Gastrocnemius medialis (tissue), 4 donors: ENCODE measurements at regions not wholly inside any gene's neighbourhood (a gene's known extent, or its start where the extent isn't known, plus 50 kb on each side); places are given as distances from the start of the nearest gene placed in this dataset.

Experiments used
- ATAC-seq, 2 donors: fragments of 150-250 bp; one replicate each; pipeline ENCODE4 v1.9.1; 2016
- DNase-seq, 2 donors: peaks; one replicate each; pipeline ENCODE4 v3.0.0-alpha.2; 2019
- H3K27ac ChIP-seq, 4 donors: fragments of 200-600 bp; sonication (generic); 1 replicate in 1 of 4; 2 replicates in 3 of 4; pipeline ENCODE4 v1.5.1; 2016 to 2018; ENCODE audit warnings: mild to moderate bottlenecking in 2 of 4, moderate library complexity in 1 of 4
- H3K27me3 ChIP-seq, 3 donors: fragments of 200-600 bp; sonication (generic) in 2 of 3; 1 replicate in 1 of 3; 2 replicates in 2 of 3; pipeline versions ENCODE4 v1.5.1 to v1.6.0; 2016 to 2019; ENCODE audit warnings: mild to moderate bottlenecking in 1 of 3, moderate library complexity in 1 of 3
- H3K36me3 ChIP-seq, 2 donors: fragments of 200-600 bp; sonication (generic) in 1 of 2; one replicate each; pipeline ENCODE4 v1.5.1; 2017 to 2018
- H3K4me1 ChIP-seq, 2 donors: fragments of 200-600 bp; sonication (generic) in 1 of 2; one replicate each; pipeline ENCODE4 v1.5.1; 2016 to 2017; ENCODE audit warnings: mild to moderate bottlenecking in 2 of 2
- H3K4me3 ChIP-seq, 4 donors: fragments of 200-600 bp; sonication (generic) in 3 of 4; 1 replicate in 1 of 4; 2 replicates in 3 of 4; pipeline ENCODE4 v1.5.1; 2016 to 2019; ENCODE audit warnings: mild to moderate bottlenecking in 2 of 4
- H3K9me3 ChIP-seq, 3 donors: fragments of 200-600 bp; sonication (generic) in 2 of 3; 1 replicate in 1 of 3; 2 replicates in 2 of 3; pipeline ENCODE4 v1.5.1; 2016 to 2019
- CTCF ChIP-seq, 5 experiments: fragments of 450-650 bp in 3 of 5; fragments of 200-600 bp in 2 of 5; sonication (generic) in 2 of 5; IDR thresholded peaks in 4 of 5; conservative IDR thresholded peaks in 1 of 5; 1 replicate in 4 of 5; 2 replicates in 1 of 5; pipeline ENCODE4 v1.5.1; 2016 to 2019; ENCODE audit warnings: antibody characterized with exemption in 5 of 5, mild to moderate bottlenecking in 3 of 5, moderate library complexity in 3 of 5
- POLR2A ChIP-seq, 2 donors: fragments of 450-650 bp; IDR thresholded peaks; one replicate each; pipeline ENCODE4 v1.6.1; 2017; ENCODE audit warnings: antibody characterized with exemption in 2 of 2, mild to moderate bottlenecking in 2 of 2, moderate library complexity in 2 of 2
- in situ Hi-C, 4 donors: fragments of 200-750 bp; cut with MboI; loops; one replicate each; pipeline versions ENCODE4 v1.15.0 to v1.8.0; 2017; ENCODE audit warnings: low sequenced_read_pairs in 4 of 4
- intact Hi-C: fragments of 100-400 bp; cut with DNase I; formaldehyde crosslinking; loops from one replicate; pipeline ENCODE4 v1.15.1; 2023; ENCODE audit warnings: low total_unique reads

DNA sequence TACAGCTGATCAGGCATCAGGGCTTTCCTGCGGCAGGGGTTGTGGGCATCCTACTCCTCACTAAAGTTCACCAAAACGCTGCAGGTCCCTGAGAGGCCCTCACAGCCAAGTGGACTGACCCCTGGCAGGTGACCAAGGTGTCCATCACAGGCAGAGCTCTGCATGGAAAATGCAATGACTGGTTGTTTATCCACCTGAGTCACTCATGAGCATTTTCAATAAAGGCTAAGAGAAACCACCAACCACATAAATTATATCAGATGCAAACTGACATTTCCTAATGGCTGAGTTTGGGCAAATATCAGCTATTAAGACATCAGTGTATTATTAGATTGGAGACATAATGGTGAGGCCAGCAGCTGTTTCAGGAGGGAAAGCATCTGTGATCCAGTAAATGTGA, 152.7 kb upstream of the SYNDIG1 start:
- in situ Hi-C loops: loop anchor here in 1 of 4 donors (25.0 kb wide), 2 partner anchors 96 to 221 kb away; no protein-coding TSS in a partner anchor
- Histone ChIP-seq H3K4me3 (no peak overlapping the region), H3K4me1 (no peaks in the 10 kb centered on the region), H3K9me3 (no peaks in the 10 kb centered on the region), H3K27ac (no peak overlapping the region), H3K36me3 (no peaks in the 10 kb centered on the region), H3K27me3 (no peaks in the 10 kb centered on the region)
- DNase-seq (no peak), ATAC-seq (no peak)
- intact Hi-C loops: no loop called here
- TF ChIP-seq CTCF (IDR thresholded peaks at IDR 0.05 in 4 of 5, conservative IDR thresholded peaks at IDR 0.05 in 1 of 5): no peak
- TF ChIP-seq POLR2A (IDR thresholded peaks at IDR 0.05): no peak

DNA sequence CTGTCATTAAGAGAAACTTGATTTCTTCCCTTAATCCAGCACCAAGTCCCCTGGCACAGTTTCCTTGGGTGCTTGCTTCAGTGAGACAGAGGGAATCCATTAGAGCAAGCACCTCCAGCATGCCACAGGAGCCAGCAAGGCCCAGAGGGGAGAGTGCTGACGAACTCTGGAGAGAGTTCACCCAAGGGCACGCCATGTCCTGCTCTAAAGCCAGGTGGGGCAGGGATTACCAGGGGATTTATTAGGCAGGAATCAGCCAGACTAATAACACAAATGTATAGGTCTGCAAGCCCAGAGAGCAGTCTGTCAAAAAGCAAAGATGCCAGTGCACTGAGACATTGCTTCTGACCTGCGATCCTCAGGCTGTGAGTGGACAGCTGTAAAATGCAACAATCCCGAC, 155.4 kb upstream of the SYNDIG1 start:
- no peak overlapping the region for H3K4me3 ChIP-seq
- H3K9me3 ChIP-seq: no peaks in the 10 kb centered on the region
- intact Hi-C loops: no loop called here
- DNase-seq (no peak), ATAC-seq (no peak)
- H3K27me3 ChIP-seq: no peaks in the 10 kb centered on the region
- H3K4me1 ChIP-seq: no peaks in the 10 kb centered on the region
- H3K27ac ChIP-seq: no peak overlapping the region
- in situ Hi-C loops: loop anchor here in 1 of 4 donors (25.0 kb wide), 2 partner anchors 98 to 223 kb away; no protein-coding TSS in a partner anchor
- TF ChIP-seq CTCF (IDR thresholded peaks at IDR 0.05 in 4 of 5, conservative IDR thresholded peaks at IDR 0.05 in 1 of 5) (no peak), POLR2A (IDR thresholded peaks at IDR 0.05) (no peak)
- H3K36me3 ChIP-seq: no peaks in the 10 kb centered on the region

DNA sequence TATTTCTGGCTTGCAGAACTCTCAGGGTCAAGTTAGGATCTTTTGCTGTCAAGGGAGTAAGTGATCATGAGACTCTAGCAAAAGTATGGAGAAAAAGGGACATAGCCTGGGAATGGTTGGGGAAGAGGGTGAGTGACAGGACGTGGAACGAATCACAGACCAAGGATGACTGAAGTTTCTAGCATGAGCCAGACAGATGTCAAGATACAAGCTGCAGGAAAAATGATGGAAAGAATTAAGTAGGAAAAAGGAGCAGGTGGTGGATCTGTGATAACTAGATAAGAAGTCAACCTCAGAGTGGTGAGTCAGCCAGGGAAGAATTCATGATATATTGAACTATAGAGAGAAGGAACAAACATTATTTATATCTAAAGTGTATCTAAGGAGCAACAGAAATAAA, 159.8 kb upstream of the SYNDIG1 start:
- H3K27me3 ChIP-seq: no peaks in the 10 kb centered on the region
- H3K27ac ChIP-seq: no peak overlapping the region
- TF ChIP-seq POLR2A (IDR thresholded peaks at IDR 0.05) (no peak), CTCF (IDR thresholded peaks at IDR 0.05 in 4 of 5, conservative IDR thresholded peaks at IDR 0.05 in 1 of 5) (no peak)
- DNase-seq: no peak
- ATAC-seq: no peak
- no peak overlapping the region for H3K4me3 ChIP-seq
- H3K36me3 ChIP-seq: no peaks in the 10 kb centered on the region
- in situ Hi-C loops: loop anchor here in 1 of 4 donors (25.0 kb wide), 2 partner anchors 103 to 228 kb away; no protein-coding TSS in a partner anchor
- intact Hi-C loops: no loop called here
- H3K9me3 ChIP-seq: no peaks in the 10 kb centered on the region
- no peaks in the 10 kb centered on the region for H3K4me1 ChIP-seq

GRCh38 chr20:24305371-24305770, 164.1 kb upstream of the SYNDIG1 start:
- Histone ChIP-seq H3K27ac (no peak overlapping the region), H3K9me3 (no peaks in the 10 kb centered on the region), H3K4me3 (no peak overlapping the region), H3K27me3 (no peaks in the 10 kb centered on the region), H3K36me3 (no peaks in the 10 kb centered on the region), H3K4me1 (no peaks in the 10 kb centered on the region)
- in situ Hi-C loops: loop anchor here in 1 of 4 donors (25.0 kb wide), 2 partner anchors 107 to 232 kb away; no protein-coding TSS in a partner anchor
- DNase-seq: no peak
- TF ChIP-seq CTCF (IDR thresholded peaks at IDR 0.05 in 4 of 5, conservative IDR thresholded peaks at IDR 0.05 in 1 of 5) (no peak), POLR2A (IDR thresholded peaks at IDR 0.05) (no peak)
- intact Hi-C loops: no loop called here
- no peak for ATAC-seq

DNA sequence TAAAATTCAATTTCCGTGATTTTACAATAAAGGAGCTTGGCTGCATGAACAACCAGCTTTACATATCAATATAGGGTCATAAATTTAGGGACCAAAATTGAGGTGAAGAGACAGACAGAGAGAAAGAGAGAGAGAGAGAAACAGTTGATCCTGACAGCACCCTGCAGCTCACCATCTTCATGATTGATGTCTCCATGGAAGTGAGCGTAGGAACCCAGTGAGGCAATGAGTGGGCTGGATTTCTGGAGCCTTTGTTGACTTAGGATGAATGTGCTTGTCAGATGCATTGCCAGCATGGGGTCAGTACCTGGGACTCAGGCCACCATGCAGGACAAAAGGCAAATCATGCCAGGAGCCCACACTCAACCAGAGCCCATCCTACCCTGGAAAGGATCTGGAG, 165.1 kb upstream of the SYNDIG1 start:
- no peaks in the 10 kb centered on the region for H3K27me3 ChIP-seq
- ATAC-seq: no peak
- H3K9me3 ChIP-seq: no peaks in the 10 kb centered on the region
- TF ChIP-seq POLR2A (IDR thresholded peaks at IDR 0.05) (no peak), CTCF (IDR thresholded peaks at IDR 0.05 in 4 of 5, conservative IDR thresholded peaks at IDR 0.05 in 1 of 5) (no peak)
- intact Hi-C loops (no loop called here), in situ Hi-C loops (loop anchor here in 1 of 4 donors (25.0 kb wide), 2 partner anchors 108 to 233 kb away; no protein-coding TSS in a partner anchor)
- no peak for DNase-seq
- no peaks in the 10 kb centered on the region for H3K4me1 ChIP-seq
- H3K27ac ChIP-seq: no peak overlapping the region
- H3K36me3 ChIP-seq: no peaks in the 10 kb centered on the region
- H3K4me3 ChIP-seq: no peak overlapping the region
